Heart left ventricle (tissue), 16 donors: ENCODE measurements at regions not wholly inside any gene's neighbourhood (a gene's known extent, or its start where the extent isn't known, plus 50 kb on each side); places are given as distances from the start of the nearest gene placed in this dataset.

Experiments used
- ATAC-seq, 4 donors: fragments of 200-7000 bp; cut with Tn5 transposase; one replicate each; pipeline ENCODE4 v1.9.1; 2020 to 2022; ENCODE audit warnings: moderate library complexity in 4 of 4, mild to moderate bottlenecking in 3 of 4, moderate number of reproducible peaks in 1 of 4
- DNase-seq, 5 donors: peaks; one replicate each; pipeline ENCODE4 v3.0.0-alpha.2; 2020
- H3K27ac ChIP-seq, 12 donors: fragments of 200-600 bp; sonication (generic) in 4 of 12; one replicate each; pipeline versions ENCODE4 v1.5.0 to v1.8.0; 2016 to 2022; ENCODE audit warnings: mild to moderate bottlenecking in 2 of 12
- H3K27me3 ChIP-seq, 9 donors: fragments of 200-600 bp; sonication (generic) in 2 of 9; one replicate each; pipeline versions ENCODE4 v1.5.1 to v1.8.0; 2016 to 2022; ENCODE audit warnings: mild to moderate bottlenecking in 3 of 9
- H3K36me3 ChIP-seq, 9 donors: fragments of 200-600 bp; sonication (generic) in 2 of 9; one replicate each; pipeline versions ENCODE4 v1.5.0 to v1.8.0; 2018 to 2022; ENCODE audit warnings: mild to moderate bottlenecking in 2 of 9
- H3K4me1 ChIP-seq, 12 donors: fragments of 200-600 bp; sonication (generic) in 4 of 12; one replicate each; pipeline versions ENCODE4 v1.5.0 to v1.8.0; 2016 to 2022; ENCODE audit warnings: mild to moderate bottlenecking in 3 of 12
- H3K4me3 ChIP-seq, 12 donors: fragments of 200-600 bp; sonication (generic) in 4 of 12; one replicate each; pipeline versions ENCODE4 v1.5.0 to v1.8.0; 2017 to 2022; ENCODE audit warnings: mild to moderate bottlenecking in 9 of 12, moderate library complexity in 4 of 12
- H3K9me3 ChIP-seq, 12 donors: fragments of 200-600 bp; sonication (generic) in 4 of 12; one replicate each; pipeline versions ENCODE4 v1.5.0 to v1.8.0; 2016 to 2022; ENCODE audit warnings: mild to moderate bottlenecking in 1 of 12
- POLR2A ChIP-seq, 2 donors: fragments of 450-650 bp; IDR thresholded peaks; one replicate each; pipeline ENCODE4 v1.6.1; 2017; ENCODE audit warnings: antibody characterized with exemption in 2 of 2, mild to moderate bottlenecking in 2 of 2, moderate library complexity in 2 of 2
- WGBS, 4 donors: extraction: QIAGEN DNeasy Blood & Tissue Kit in 2 of 4; methylation state at CpG; one replicate each; pipeline versions ENCODE4 v1.1.5 to v1.1.7; 2013 to 2018; 5-methylcytosine and 5-hydroxymethylcytosine counted together
- intact Hi-C, 10 donors: fragments of 100-400 bp; cut with DNase I; formaldehyde crosslinking; loops; one replicate each; pipeline versions ENCODE4 v1.11.1 to v1.14.2; 2022
- TF ChIP-seq, protein P1 (sequence below), 12 donors: fragments of 200-600 bp; sonication (generic) in 4 of 12; IDR thresholded peaks; one replicate each; pipeline versions ENCODE4 v1.5.0 to v1.8.0; 2018 to 2022; ENCODE audit warnings: antibody characterized with exemption in 12 of 12, mild to moderate bottlenecking in 5 of 12
- donor health status: ischemic (EF 13 %, LVEDD 7.1; RV severe dilation, severe dysfunction).
- donor health status: healthy with polysubstance abuse.
- donor health status: DM: no; HTN: yes; CAD: no.
- donor health status: DM: no; HTN: no; CAD: no.
- donor health status: ischemic (EF 25% LVEDD 6.9; RV normal size, moderate dysfunction).
- donor health status: ischemic (EF 25% LVEDD 5.7; RV mildly dilated, moderate dysfunction).
- donor health status: healthy.
- donor health status: DM: yes; HTN: yes; CAD: no.
- donor health status: ischemic (EF 35%, LVEDD 5.7; RV mildly dilated, moderate dysfunction).
- donor health status: nonischemic (EF 11% LVEDD 7.7; RV severe dilation, severe dysfunction).
- donor health status: DM: yes; HTN: yes; CAD: no.
- donor health status: PGD.
- donor health status: ischemic (EF 29% LVEDD 5.4; RV normal size, mild dysfunction).
- donor health status: nonischemic (EF 23%, LVEDD 6.1; RV moderate dilation, normal function).

- no peaks in the 10 kb centered on the region for H3K36me3 ChIP-seq
- ATAC-seq: no peak
- H3K4me3 ChIP-seq: no peak overlapping the region
- H3K27ac ChIP-seq: no peak overlapping the region
- no peaks in the 10 kb centered on the region for H3K27me3 ChIP-seq
- H3K9me3 ChIP-seq: peaks cover 0 to 4% (median 0%) of the 10 kb centered on the region in 12 donors
- no peaks in the 10 kb centered on the region for H3K4me1 ChIP-seq
- no peak for TF ChIP-seq POLR2A (IDR thresholded peaks at IDR 0.05)
- intact Hi-C loops: no loop called here
- DNase-seq: no peak
These were observed 670.0 kb upstream of the FAM174A start for GRCh38 chr5:99865159-99865558.

GRCh38 chr5:99835791-99836190, 699.4 kb upstream of the FAM174A start:
- peak in 1 of 5 donors; percentile 22 for DNase-seq
- H3K9me3 ChIP-seq: peaks cover 0 to 2% (median 0%) of the 10 kb centered on the region in 12 donors
- H3K27ac ChIP-seq: no peak overlapping the region
- intact Hi-C loops: no loop called here
- ATAC-seq: no peak
- TF ChIP-seq POLR2A (IDR thresholded peaks at IDR 0.05): no peak
- TF ChIP-seq, protein P1, sequence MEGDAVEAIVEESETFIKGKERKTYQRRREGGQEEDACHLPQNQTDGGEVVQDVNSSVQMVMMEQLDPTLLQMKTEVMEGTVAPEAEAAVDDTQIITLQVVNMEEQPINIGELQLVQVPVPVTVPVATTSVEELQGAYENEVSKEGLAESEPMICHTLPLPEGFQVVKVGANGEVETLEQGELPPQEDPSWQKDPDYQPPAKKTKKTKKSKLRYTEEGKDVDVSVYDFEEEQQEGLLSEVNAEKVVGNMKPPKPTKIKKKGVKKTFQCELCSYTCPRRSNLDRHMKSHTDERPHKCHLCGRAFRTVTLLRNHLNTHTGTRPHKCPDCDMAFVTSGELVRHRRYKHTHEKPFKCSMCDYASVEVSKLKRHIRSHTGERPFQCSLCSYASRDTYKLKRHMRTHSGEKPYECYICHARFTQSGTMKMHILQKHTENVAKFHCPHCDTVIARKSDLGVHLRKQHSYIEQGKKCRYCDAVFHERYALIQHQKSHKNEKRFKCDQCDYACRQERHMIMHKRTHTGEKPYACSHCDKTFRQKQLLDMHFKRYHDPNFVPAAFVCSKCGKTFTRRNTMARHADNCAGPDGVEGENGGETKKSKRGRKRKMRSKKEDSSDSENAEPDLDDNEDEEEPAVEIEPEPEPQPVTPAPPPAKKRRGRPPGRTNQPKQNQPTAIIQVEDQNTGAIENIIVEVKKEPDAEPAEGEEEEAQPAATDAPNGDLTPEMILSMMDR (IDR thresholded peaks at IDR 0.05): no peak
- no peak overlapping the region for H3K4me3 ChIP-seq
- H3K4me1 ChIP-seq: no peaks in the 10 kb centered on the region
- H3K36me3 ChIP-seq: no peaks in the 10 kb centered on the region
- 88 to 96% (median 94%) methylated on average over 4 of the region's 4 CpGs for WGBS, 4 donors
- H3K27me3 ChIP-seq: no peaks in the 10 kb centered on the region

GRCh38 chr5:99827136-99827535, 708.0 kb upstream of the FAM174A start:
- Histone ChIP-seq H3K27me3 (no peaks in the 10 kb centered on the region), H3K4me1 (no peaks in the 10 kb centered on the region), H3K36me3 (no peaks in the 10 kb centered on the region), H3K4me3 (no peak overlapping the region), H3K27ac (no peak overlapping the region), H3K9me3 (peaks cover 0 to 2% (median 0%) of the 10 kb centered on the region in 12 donors)
- ATAC-seq (no peak), DNase-seq (no peak)
- intact Hi-C loops: no loop called here
- TF ChIP-seq, protein P1 (IDR thresholded peaks at IDR 0.05): no peak
- TF ChIP-seq POLR2A (IDR thresholded peaks at IDR 0.05): no peak
- WGBS, 4 donors: 76 to 95% (median 87%) methylated on average over 2 of the region's 2 CpGs

GRCh38 chr5:99817796-99818195, 717.4 kb upstream of the FAM174A start:
- ATAC-seq (no peak), DNase-seq (peak in 1 of 5 donors; percentile 10)
- H3K36me3 ChIP-seq: no peaks in the 10 kb centered on the region
- no peaks in the 10 kb centered on the region for H3K4me1 ChIP-seq
- no peak overlapping the region for H3K4me3 ChIP-seq
- intact Hi-C loops: no loop called here
- no peaks in the 10 kb centered on the region for H3K27me3 ChIP-seq
- TF ChIP-seq POLR2A (IDR thresholded peaks at IDR 0.05): no peak
- TF ChIP-seq, protein P1 (IDR thresholded peaks at IDR 0.05): no peak
- WGBS, 4 donors: 89 to 93% (median 91%) methylated on average over 17 of the region's 17 CpGs
- no peaks in the 10 kb centered on the region for H3K9me3 ChIP-seq
- no peak overlapping the region for H3K27ac ChIP-seq

DNA sequence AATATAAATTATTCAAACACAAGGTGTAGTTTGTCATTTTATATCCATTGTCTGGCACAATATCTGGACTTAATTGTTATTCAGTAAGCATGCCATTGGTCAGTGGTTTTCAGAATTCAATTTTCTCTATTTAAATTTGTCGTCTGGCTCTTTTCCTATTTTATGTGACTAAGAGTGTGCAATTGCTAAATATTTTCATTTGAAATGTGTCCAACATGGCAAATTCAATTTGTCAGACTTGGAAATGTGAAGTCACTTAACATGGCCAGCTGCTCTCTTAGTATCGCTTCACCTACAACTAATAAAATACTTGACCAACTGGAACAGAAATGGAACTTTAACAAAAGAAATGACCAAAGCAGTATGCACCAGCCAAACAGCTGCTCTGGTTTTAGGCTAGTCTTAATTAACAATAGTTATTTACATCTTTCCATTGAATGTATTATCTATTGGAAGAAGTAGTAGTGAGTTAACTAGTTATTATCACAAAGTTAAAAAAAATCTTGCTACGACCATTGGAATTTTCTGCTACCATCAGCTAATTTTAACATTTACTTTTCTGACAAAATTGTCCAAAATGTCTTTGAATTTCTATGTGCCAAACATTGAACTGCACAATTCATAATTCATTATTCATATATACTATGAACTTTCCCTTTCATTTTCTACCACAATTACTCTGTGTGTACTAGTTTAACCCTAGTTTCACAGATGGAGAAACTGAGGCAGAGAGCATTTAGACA, 720.7 kb upstream of the FAM174A start:
- intact Hi-C loops: no loop called here
- Histone ChIP-seq H3K4me1 (no peaks in the 10 kb centered on the region), H3K27ac (no peak overlapping the region), H3K27me3 (no peaks in the 10 kb centered on the region), H3K4me3 (no peak overlapping the region), H3K9me3 (no peaks in the 10 kb centered on the region), H3K36me3 (no peaks in the 10 kb centered on the region)
- no peak for ATAC-seq
- TF ChIP-seq POLR2A (IDR thresholded peaks at IDR 0.05): no peak
- TF ChIP-seq, protein P1 (IDR thresholded peaks at IDR 0.05): no peak
- 31 to 86% (median 69%) methylated on average over 3 of the region's 3 CpGs for WGBS, 4 donors
- DNase-seq: no peak
